Stimulated activated CD8-positive, alpha-beta memory T cell treated with anti-CD3 and anti-CD28 coated beads, Interleukin-15, amount 100 ng/mL, for 4 hours (primary cell): ENCODE measurements at regions not wholly inside any gene's neighbourhood (a gene's known extent, or its start where the extent isn't known, plus 50 kb on each side); places are given as distances from the start of the nearest gene placed in this dataset.

Experiments
- DNase-seq, 2 donors: peaks; one replicate each; pipeline ENCODE4 v3.0.0-alpha.2; 2020; ENCODE audit warnings: low read depth in 2 of 2

DNA sequence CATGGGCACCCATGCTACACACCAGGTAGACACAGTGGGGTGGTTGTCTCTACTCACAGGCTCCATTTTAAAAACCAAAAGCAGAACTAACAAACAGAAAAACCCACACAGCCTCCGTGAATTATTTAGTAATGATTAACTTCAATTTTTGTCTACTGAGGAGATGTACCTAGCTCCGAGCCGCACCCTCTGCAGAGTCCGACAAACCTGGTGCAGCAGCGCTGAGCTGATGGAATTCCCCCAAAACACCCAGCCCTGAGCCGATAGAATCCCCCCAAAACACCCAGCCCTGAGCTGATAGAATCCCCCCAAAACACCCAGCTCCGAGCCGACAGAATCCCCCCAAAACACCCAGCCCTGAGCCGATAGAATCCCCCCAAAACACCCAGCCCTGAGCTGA is 927.0 kb downstream of the BRD1 start:
- no peak for DNase-seq

DNA sequence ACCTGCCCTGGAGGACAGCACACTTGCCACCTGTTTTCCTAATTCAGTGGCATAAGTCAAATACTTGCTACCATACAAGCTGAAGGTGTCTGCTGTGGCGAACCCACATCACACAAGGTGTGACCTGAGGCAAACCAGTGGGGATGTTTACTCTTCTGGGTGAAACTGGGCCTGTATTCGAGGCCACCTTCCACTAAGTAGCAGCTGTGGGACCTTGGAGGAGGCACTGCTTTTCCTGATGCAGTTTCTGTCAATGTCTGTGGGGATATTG is 927.4 kb downstream of the BRD1 start:
- no peak for DNase-seq

DNA sequence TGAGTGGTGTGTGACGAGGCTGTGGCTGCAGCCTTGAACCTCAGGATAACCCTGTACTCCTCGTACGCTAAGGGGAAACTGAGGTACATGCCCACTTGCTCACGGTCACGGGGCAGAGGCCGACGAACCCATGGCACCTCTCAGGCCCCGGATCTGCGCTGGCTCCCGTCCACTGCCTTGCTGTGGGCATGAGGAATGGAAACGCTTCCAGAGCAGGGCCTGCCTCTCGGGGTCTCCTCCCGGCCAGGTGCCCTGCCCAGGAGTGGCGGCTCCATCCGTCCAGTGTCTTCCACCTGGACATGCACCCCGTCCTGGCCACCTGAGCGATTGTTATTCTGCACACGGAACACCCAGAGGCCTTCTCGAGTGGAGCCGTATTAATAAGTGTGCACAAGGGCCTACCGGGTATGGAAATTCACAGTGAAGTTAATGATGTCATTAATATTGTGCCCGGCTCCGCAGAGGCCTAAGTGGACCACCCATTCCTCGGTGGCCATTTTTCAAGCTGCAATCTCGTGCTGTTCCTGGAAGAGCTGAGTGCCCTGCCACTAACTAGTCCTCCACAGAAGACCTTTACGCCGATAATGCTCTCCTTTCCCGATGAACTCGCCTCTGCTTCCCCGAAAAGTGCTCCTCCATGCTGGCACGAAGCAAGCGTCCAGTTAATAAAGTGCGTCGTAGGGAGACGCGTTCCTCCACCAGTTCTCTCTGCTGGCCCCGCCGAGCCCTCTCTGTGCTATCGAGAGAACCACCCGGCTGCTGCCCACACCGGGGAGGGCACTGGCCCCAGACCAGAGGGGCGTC is 927.9 kb downstream of the BRD1 start:
- DNase-seq, result no peak

DNA sequence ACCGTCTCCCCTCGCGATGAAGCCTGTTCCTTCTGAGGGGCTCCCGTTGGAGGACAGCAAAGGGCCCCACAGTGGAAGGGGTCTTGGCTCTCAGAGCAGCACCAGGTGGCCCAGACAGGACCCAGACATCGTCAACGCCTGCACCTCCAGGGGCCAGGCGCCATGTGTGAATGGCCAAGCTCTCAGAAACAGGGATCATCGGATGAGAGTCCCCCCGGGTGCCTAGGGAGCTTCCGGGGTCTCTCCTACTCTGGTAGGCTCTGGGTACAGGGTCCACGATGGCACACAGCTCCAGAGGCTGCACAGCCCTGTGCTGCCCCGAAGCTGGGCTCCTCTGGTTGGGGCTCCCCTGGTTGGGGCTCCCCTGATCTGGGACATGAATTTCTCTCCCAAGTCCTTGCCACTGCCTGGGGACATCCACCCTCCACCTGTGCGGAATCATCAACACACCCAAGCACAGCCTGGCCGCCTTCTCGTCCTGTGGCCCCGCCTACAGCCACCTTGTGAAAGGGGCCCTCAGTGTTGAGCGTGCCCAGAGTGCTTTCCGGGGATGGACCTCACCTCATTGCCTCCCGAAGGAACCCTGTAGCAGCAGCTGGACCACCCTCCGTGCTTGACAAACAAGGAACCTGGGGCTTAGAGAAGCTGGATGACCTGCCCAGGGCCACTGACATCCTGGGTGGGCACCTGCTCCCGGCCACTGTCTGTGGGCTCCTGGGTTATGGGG is 929.0 kb downstream of the BRD1 start:
- DNase-seq, result no peak

DNA sequence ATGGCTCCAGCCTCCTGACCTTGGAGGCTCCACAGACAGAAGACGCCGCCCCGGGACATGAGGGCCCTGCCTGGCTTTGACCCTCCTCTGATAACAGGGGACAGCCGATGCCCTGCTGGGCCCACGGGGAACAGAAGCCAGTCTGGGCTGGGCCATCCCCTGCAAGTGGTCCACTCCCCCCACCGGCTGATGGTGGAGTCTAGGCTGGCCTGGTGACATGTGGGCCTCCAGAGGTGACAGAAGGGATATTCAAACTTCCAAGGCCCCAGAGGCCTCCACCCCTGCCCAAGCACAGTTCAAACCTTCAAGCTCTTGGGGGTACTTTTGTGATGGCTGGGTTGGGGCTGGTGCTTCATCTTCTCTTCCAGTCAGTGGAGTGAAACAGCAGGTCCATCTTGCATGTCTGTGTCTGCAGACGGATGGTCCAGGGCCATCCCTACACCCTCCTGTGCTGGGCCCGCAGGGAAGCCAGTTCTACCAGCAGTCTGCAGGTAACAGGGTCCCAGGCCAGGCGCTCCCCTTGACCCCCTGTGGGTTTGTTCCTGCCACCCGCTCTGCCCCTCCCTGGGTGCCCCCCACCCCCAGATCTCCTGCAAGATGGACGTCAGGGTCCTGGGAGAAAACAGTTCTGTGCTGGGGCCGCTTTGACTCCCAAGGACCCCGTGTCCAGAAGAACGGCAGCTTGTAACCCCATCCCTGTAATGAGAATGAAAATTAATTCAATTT is 929.9 kb downstream of the BRD1 start:
- DNase-seq, result no peak

DNA sequence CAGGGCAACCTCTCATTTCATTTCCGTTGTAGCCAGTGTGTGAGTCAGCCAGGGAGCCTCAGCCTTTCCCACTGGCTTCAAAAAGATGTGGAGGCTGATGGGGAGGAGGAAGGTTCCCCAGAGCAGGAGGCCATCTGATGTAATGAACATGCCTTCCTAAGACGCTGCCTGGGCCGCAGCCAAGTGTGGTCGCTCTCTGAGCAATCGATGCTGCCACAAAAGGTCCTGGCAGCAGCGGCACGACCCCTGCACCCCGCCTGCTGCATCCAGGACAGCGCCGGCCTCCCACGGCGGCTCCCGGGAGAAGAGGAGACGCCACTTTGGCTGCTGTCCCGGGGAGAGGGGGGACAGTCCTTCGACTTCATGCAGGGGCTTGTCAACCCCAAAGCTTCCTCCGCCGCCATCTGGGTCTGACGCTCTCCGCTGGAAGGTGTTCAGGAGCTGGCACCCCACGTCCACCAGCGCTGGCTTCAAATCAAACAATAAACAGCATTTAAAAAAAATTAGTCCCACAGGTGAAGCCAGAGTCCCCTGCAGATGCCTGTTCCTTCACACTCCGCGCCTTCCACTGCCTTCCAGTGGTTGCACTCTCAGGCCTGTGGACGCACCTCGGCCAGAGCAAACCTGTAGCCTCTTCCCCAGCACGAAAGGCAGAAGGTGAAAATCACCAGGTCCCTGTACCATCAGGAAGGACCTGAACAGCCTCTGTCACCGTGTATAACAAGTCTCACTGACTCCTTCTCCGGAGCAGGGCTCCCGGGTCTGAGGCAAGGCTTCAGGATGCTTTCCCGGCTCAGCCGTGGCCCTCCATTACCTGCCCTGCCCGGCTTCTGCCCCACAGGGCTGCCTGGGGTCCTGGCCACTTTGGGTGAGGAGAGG is 930.7 kb downstream of the BRD1 start:
- DNase-seq, result no peak

DNA sequence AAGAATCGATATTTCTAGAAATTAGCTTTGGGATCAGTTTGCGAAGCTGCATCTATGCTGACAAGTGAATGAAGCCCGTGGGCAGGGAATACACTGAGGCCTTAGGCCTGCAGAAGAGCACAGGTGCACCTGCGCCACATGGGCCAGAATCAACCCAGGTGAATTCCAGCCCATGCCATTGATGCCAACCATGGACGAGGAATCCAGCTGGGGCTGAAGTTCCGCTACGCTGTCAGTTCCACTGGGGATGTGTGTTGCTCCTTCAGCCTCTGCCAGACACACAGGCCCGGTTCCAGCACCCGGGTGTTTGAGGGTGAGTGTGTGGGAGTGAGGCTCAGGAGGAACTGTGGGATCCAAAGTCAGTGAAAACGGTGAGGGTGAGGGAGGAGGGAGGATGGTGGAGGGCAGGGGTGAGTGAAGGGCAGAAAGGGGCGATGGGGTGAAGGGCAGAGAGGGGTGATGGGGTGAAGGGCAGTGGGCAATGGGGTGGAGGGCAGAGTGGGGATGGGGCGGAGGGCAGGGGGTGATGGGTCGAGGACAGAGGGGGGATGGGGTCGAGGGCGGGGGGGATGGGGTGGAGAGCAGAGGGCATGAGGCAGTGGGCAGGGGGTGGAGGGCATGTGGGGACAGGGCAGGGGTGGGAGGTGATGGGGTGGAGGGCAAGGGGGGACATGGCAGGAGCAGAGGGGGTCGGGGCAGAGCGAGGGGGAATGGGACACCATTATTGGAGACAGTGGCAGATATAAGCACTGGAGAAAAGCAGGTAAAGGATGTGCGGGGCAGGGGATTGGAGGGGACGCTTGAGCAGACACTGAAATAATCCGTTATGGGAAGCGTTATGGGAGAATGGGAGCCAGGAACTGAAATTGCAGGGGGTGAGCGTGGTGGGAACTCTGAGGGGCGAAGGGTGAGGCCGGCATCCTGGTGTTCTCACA is 931.6 kb downstream of the BRD1 start:
- DNase-seq, result no peak

DNA sequence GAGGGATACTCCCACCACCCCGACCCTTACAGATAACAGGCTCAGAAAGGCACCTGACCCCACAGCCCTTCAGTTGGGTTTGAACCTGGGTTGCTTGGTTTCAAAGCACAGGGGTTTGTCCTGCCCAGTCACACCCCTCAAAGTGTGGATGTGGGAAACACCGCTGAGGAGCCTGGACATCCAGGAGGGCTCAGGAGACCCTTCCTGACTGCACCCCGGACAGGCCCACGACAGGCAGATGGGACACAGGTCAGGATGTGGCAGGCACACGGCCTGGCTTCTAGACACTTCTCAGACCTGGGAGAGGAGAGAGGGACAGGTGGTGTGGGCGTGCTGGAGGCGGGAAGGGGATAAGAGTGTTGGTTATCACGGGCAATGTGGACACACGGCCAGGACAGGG is 932.3 kb downstream of the BRD1 start:
- no peak for DNase-seq

DNA sequence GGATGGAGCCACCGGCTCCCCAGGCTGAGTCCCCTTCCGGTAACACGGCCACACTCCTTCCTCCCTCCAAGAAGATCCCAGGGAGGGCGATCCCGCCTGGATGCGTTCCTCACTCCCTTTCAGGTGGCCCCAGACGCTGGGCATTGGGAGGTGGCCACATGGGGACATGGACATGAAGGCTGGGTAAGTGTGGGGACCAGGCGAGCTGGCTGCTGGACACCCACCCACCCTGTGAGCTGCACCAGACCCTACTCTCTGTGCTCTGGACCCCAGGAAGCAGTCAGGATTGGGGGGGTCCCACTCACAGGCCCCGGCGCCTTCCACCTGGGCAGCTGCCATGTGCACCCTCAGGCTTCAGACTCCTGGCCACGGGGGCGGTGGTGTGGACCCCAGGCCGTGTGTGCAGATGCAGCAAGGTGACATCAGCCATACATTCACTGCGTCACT is 932.8 kb downstream of the BRD1 start:
- no peak for DNase-seq

DNA sequence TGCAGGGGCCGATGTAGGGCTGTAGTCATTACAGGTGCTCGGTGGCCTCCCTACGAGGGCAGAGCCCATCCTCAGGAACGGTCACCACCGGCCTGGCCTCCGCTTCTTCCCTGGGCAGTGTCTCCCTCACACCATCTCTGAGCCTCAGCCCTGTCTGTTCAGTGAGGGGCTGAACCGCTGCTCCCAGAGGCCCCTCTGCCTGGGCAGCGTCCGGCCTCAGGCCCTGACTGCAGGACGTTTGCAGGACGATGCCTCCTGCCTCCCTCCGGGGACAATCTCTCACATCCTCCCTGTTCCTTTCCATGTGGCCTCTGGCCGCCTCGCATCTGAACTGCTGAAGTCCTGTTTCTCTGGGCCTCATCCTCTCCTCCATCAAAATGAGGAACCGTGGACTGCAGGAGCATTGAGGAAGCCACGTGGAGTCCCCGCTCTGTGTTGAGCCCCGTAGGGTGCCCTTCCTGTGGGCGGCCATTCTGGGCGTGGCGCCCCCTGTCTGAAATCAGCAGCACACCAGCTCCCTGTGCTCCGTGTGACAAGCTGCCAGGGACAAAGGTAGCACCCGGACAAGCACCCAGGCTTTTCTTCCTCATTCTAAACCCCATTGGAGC is 933.5 kb downstream of the BRD1 start:
- DNase-seq, result no peak

DNA sequence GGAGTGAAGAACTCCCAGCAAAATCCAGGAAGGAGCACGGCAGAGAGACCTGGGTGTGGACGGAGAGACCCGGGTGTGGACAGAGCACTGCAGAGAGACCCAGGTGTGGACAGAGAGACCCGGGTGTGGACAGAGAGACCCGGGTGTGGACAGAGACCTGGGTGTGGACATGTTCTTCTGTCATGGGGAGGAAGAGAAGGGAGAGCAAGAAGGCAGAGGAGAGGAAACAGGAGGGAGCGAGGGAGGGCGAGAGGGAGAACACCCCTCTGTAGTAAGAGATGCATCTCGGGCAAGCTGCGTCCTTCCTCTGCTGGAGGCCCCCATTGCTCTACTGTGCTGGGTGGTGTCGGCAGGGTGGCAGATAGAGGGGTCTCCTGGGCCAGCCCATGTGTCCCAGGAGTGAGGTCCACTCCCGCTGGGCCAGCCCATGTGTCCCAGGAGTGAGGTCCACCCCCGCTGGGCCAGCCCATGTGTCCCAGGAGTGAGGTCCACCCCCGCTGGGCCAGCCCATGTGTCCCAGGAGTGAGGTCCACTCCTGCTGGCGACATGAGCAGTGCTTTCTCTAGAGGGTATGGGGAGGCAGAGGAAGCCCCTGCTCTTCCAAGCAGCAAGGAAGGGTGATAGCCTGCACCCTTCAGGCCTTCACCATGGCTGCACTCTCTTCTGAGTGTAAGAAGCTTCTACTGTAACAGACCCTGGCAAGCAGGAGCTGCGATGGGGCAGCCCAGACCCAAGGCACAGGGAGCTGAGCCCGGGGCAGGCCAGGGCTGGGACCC is 934.2 kb downstream of the BRD1 start:
- no peak for DNase-seq

DNA sequence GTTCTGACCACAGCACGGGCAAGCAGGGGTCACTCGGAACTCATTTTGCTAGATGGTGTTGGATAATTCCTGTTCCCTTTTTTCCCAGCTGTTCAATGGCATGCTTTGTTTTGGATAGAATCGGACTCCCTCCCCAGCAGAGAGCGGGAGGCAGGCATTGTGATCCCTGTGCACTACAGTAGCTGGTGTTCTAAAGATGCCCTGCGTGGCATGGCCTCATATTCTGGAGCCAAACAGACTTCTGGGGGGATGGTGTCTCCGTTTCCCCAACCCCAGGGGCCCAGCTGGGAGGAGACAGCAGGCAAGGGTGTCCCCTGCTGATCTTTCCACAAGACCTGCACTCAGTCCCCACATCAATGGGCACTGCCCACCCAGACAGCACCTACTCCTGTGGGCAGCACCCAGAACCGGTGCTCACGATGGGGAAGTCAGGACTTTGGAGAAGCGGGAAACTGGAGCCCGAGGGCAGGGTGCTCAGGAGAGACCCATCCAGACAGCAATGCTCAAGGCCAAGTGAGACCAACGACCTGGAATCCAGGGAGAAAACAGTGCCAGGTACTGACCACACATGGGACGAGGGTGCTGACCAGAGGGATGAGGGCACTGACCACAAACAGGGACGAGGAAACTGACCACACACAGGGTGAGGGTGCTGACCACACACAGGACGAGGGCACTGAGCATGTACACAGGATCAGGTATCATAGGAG is 934.9 kb downstream of the BRD1 start:
- DNase-seq, result no peak

DNA sequence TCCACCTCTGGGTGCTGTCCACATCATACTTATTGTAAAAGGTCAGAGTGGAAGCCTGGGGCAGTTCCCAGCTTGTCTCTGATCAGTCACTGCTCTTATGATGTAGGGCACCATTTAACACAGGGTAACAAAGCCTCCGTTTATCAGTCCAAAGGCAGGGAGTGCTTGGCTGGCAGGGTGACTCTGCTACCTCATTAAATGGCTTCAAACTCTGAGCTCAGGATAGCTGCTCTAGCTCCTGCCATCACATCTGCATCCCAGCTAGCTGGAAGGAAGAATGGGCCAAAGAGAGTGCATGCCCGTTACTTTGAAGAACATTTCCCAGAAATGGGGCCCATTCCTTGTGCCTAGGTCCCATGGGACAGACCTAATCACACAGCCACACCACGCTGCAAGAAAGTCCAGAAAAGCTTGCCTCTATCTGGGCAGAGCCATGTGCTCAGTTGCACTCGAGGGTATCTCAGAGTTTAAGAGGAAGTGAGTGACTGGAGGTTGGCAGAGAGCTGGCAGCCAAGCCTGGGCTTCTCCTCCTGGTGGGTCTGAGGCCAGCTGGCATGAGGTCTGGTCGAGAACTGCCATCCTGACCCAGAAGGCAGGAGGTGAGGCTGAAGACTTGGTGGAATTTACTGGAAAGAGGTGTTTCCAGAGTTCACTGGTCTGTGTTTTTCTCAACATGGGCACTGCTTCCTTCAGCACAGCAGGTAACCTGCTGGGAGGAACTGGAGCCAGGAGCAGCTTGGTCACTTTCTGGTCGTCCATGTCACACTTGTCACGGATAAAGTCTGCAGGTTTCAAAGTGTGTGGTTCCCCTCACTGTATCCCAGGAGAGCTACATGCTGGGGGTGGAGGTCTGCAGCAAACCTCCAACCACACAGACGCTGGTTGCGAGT is 935.7 kb downstream of the BRD1 start:
- no peak for DNase-seq

DNA sequence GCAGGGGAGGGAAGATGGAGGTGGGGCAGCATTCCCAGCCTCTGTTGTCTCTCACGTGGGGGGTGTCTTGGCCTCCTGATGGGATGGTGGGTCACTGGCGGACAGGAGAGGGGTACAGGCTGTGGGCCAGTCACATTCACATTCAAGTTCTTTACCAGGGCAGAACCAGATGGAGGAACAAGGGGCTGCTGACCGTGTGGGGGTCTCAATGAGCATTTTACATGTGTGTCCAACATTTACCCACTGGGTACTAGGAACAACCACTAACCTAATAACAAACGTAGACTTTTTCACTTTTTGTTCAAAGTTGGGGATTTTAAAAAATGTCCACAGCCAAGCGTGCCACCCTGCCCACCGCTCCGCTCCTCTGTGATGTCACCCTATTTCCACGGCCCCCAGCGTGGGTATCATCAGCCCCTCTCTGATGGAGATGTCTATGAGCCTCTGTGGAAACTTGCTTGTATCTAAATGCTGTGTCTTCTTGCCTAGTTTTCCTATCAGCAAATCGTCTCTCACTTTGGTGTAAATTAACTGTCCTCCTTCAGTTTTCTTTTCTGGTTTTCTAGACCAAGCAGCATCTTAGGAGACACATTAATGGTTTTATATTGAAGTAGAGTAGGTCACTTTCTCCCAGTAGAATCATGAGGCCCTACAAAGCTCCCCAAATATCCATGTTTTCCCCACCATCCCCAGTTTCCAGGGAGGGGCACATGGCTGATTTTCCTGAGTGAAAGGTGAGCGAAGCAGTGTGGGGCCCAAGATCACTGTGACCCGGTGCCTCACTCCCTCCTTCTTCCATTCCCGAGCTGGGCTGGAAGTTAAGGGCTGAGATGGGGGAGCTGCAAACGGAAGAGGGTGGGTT is 936.7 kb downstream of the BRD1 start:
- no peak for DNase-seq

DNA sequence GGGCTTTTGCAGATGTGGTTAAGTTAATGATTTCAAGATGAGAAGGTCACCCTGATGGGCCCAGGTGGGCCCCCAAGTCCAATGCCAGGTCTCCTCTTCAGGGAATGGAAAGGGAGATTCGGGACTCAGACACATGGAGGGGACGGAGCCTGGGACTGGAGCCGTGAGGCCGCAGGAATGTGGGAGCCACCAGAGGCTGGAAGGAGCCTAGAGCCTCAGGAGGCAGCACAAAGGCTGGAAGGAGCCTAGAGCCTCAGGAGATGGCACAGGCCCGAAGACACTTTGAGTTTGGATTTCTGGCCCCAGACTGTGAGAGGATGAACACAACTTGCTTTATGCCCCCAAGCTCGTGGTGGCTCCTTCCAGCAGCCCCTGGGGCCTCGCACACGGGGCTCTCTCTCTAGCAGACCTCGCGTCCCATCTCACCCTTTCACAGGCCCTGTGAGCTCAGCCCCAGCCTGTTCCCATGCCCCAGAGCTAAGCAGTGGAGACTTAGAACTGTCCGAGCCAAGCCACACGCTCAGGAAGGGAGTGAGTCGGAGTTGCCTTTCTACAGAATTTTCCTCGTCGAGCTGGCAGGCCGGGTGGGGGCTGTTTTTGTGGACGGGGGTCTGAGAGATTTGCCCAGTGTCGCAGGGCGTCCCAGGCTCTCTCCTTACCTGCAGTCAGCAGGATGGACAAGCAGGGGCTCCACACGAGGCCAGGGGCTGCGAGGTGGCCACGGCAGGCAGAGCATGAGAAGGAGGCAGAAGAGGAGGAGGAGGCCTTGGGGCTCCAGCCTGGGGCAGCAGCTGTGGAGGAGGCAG is 937.6 kb downstream of the BRD1 start:
- no peak for DNase-seq

DNA sequence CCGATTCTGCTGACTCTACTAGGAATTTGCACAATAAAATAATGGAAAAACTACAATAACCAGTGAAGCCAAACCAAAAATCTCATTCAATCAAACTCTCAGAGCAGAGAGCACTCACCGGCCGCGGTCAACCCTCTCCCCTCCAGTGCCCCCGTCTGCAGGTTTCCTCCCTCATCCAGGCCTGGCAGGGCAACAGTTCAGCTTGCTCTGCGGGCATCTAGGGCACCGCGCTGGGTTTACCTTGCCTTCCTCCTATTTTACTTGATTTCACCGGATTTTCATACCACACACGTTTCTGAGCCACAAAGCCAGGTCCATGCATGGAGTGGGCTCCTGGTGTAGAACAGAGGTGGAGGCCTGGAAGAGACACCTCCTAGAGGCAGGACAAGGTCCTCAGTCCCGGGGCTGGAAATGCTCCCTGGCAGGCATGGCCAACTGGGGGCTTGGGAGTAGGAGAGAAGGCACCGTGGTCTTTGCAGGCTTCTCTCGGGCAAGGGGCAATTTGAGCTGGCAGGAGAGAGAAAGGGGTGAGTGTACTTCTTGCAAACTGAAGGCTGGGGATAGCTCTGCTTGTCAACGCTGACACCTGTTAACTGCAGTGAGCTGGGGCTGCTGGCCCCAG is 938.4 kb downstream of the BRD1 start:
- DNase-seq, result no peak
